ENCODE measurements at regions not wholly inside any gene's neighbourhood (a gene's known extent, or its start where the extent isn't known, plus 50 kb on each side); places are given as distances from the start of the nearest gene placed in this dataset.

GRCh38 chr7:153406486-153406872 is 645.7 kb upstream of the DPP6 start:
- TF ChIP-seq CTCF (IDR thresholded peaks at IDR 0.05): no peak
- no peak for TF ChIP-seq POLR2A (IDR thresholded peaks at IDR 0.05)
